OCI-LY1 (cell line): ENCODE measurements at regions not wholly inside any gene's neighbourhood (a gene's known extent, or its start where the extent isn't known, plus 50 kb on each side); places are given as distances from the start of the nearest gene placed in this dataset.

ENCODE experiments used
- CTCF ChIP-seq: fragments of 200-600 bp; sonication (generic), shearing (Covaris generic); IDR thresholded peaks from 2 replicates; pipeline ENCODE4 v1.5.1; 2017; ENCODE audit warnings: mild to moderate bottlenecking, antibody characterized with exemption, low read length, moderate library complexity, mixed read lengths
- EZH2 ChIP-seq: fragments of 200-600 bp; sonication (generic), shearing (Covaris generic); IDR thresholded peaks from 2 replicates; pipeline ENCODE4 v1.8.0; 2017; ENCODE audit warnings: borderline replicate concordance, mixed run types, mild to moderate bottlenecking, antibody characterized with exemption, low read length, moderate library complexity, mixed read lengths

DNA sequence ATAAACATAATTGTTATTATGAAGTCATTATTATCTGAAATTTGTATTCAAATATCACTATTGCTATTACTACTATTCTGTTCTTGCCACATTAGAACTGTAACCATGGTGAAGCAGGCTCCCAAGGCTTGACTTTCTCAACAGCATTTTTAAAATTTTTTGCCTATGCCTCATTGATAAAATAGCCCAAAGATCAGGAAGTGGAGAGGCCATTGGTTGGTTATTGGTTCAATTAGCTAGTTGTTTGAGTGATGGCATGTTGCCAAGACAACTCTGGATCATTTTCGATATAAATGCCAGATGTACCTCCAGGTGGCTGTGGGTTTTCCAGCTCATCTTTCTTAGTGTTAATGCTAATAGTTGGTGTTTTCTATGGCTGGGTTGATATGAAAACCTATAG is 513.5 kb downstream of the TRIB2 start:
- no peak for TF ChIP-seq CTCF
- TF ChIP-seq EZH2 = no peak
